ENCODE measurements at regions not wholly inside any gene's neighbourhood (a gene's known extent, or its start where the extent isn't known, plus 50 kb on each side); places are given as distances from the start of the nearest gene placed in this dataset.

- Histone ChIP-seq H3K4me2 (no peak overlapping the region), H3K4me3 (no peak overlapping the region), H3K4me1 (no peaks in the 10 kb centered on the region), H3K9me3 (peaks cover 49% of the 10 kb centered on the region), H3K27ac (no peak overlapping the region)
- TF ChIP-seq MAZ (IDR thresholded peaks at IDR 0.05; ENCODE audit: borderline replicate concordance, low read depth, low read length) (no peak), CBX8 (IDR thresholded peaks at IDR 0.05) (no peak), HES2 (IDR thresholded peaks at IDR 0.05) (no peak), JUN (IDR thresholded peaks at IDR 0.05) (no peak), CHD2 (IDR thresholded peaks at IDR 0.05; ENCODE audit: low read length, partially characterized antibody) (no peak), HOXB13 (CRISPR knock-in tag; IDR thresholded peaks at IDR 0.05; ENCODE audit: low read depth) (no peak), POLR2A (IDR thresholded peaks at IDR 0.05; ENCODE audit: low read length) (no peak), NFE2L2 (conservative IDR thresholded peaks at IDR 0.05; ENCODE audit: low read length) (no peak), HEYL (CRISPR knock-in tag; IDR thresholded peaks at IDR 0.05) (no peak), USF2 (IDR thresholded peaks at IDR 0.05) (no peak)
- ATAC-seq (no peak), FAIRE-seq (no peak), DNase-seq (ENCODE audit: low read depth in 1 of 2, low spot score in 1 of 2) (no peak)
- WGBS (ENCODE audit: missing lambda C conversion rate), result 30% methylated on average over 6 of the region's 6 CpGs
- CTCF ChIA-PET, result no interaction called here
- POLR2A ChIA-PET, result no interaction called here
Observed at GRCh38 chr19:53696951-53697350, 65.2 kb downstream of the DPRX start.

DNA sequence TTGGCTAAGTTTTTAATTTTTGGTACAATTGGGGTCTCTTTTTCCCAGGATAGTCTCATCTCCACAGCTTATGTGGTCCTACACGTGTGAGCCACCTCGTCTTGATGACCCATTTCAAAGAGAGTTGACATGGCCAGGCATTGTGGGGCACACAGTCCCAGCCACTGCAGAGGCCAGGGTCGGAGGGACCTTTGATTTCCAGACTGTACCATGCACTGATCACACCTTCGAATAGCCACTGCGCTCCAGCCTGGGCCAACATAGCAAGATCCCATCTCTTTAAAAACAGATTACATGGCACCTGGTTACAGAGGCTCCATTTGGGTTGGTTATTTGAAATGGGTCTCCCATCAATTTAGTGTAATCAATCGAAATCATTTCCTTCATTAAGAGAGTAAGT lies 71.6 kb downstream of the DPRX start:
- ChIA-PET POLR2A (no interaction called here), CTCF (no interaction called here)
- TF ChIP-seq PHF8 (IDR thresholded peaks at IDR 0.05; ENCODE audit: borderline replicate concordance, low read depth), result no peak
- no peak for TF ChIP-seq RFX5 (IDR thresholded peaks at IDR 0.05)
- TF ChIP-seq EHF (CRISPR knock-in tag; IDR thresholded peaks at IDR 0.05), result no peak
- no peak for TF ChIP-seq HOXA7 (CRISPR knock-in tag; IDR thresholded peaks at IDR 0.05)
- TF ChIP-seq HMGXB4 (CRISPR knock-in tag; IDR thresholded peaks at IDR 0.05; ENCODE audit: borderline replicate concordance), result no peak
- no peak for TF ChIP-seq NPAS2 (CRISPR knock-in tag; IDR thresholded peaks at IDR 0.05; ENCODE audit: borderline replicate concordance)
- no peak for TF ChIP-seq TFCP2L1 (CRISPR knock-in tag; IDR thresholded peaks at IDR 0.05)
- no peak for TF ChIP-seq EHMT2 (IDR thresholded peaks at IDR 0.05; ENCODE audit: low read depth)
- no peak overlapping the region for H3K4me3 ChIP-seq
- DNase-seq (ENCODE audit: low read depth in 1 of 2, low spot score in 1 of 2) (no peak), ATAC-seq (no peak), FAIRE-seq (no peak)
- WGBS (ENCODE audit: missing lambda C conversion rate), result 15% methylated on average over 6 of the region's 6 CpGs
- no peaks in the 10 kb centered on the region for H3K4me1 ChIP-seq
- H3K4me2 ChIP-seq, result no peak overlapping the region
- peaks cover 25% of the 10 kb centered on the region for H3K9me3 ChIP-seq
- H3K27ac ChIP-seq, result no peak overlapping the region

- ChIA-PET POLR2A (no interaction called here), CTCF (no interaction called here)
- no peak for FAIRE-seq
- Histone ChIP-seq H3K27ac (no peak overlapping the region), H3K4me3 (no peak overlapping the region), H3K9me3 (peaks cover 25% of the 10 kb centered on the region), H3K4me1 (no peaks in the 10 kb centered on the region), H3K4me2 (no peak overlapping the region)
- DNase-seq (ENCODE audit: low read depth in 1 of 2, low spot score in 1 of 2), result no peak
- WGBS (ENCODE audit: missing lambda C conversion rate), result 19% methylated on average over 8 of the region's 8 CpGs
- ATAC-seq, result no peak
- no peak for TF ChIP-seq MYC (IDR thresholded peaks at IDR 0.05; ENCODE audit: borderline replicate concordance, low read length)
- TF ChIP-seq HOXB13 (CRISPR knock-in tag; IDR thresholded peaks at IDR 0.05; ENCODE audit: low read depth), result no peak
- TF ChIP-seq, protein P1, sequence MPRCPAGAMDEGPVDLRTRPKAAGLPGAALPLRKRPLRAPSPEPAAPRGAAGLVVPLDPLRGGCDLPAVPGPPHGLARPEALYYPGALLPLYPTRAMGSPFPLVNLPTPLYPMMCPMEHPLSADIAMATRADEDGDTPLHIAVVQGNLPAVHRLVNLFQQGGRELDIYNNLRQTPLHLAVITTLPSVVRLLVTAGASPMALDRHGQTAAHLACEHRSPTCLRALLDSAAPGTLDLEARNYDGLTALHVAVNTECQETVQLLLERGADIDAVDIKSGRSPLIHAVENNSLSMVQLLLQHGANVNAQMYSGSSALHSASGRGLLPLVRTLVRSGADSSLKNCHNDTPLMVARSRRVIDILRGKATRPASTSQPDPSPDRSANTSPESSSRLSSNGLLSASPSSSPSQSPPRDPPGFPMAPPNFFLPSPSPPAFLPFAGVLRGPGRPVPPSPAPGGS (IDR thresholded peaks at IDR 0.05), result no peak
- TF ChIP-seq CBX2 (IDR thresholded peaks at IDR 0.05; ENCODE audit: borderline replicate concordance, low read depth), result no peak
- no peak for TF ChIP-seq FOXS1 (CRISPR knock-in tag; IDR thresholded peaks at IDR 0.05)
- TF ChIP-seq, protein P2, sequence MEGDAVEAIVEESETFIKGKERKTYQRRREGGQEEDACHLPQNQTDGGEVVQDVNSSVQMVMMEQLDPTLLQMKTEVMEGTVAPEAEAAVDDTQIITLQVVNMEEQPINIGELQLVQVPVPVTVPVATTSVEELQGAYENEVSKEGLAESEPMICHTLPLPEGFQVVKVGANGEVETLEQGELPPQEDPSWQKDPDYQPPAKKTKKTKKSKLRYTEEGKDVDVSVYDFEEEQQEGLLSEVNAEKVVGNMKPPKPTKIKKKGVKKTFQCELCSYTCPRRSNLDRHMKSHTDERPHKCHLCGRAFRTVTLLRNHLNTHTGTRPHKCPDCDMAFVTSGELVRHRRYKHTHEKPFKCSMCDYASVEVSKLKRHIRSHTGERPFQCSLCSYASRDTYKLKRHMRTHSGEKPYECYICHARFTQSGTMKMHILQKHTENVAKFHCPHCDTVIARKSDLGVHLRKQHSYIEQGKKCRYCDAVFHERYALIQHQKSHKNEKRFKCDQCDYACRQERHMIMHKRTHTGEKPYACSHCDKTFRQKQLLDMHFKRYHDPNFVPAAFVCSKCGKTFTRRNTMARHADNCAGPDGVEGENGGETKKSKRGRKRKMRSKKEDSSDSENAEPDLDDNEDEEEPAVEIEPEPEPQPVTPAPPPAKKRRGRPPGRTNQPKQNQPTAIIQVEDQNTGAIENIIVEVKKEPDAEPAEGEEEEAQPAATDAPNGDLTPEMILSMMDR (IDR thresholded peaks at IDR 0.05), result no peak
- TF ChIP-seq KDM5A (IDR thresholded peaks at IDR 0.05), result no peak
- TF ChIP-seq RARB (CRISPR knock-in tag; IDR thresholded peaks at IDR 0.05), result no peak
- no peak for TF ChIP-seq ELK1 (IDR thresholded peaks at IDR 0.05; ENCODE audit: low read depth, low read length)
- TF ChIP-seq RNF2 (IDR thresholded peaks at IDR 0.05; ENCODE audit: borderline replicate concordance, low read depth), result no peak
- no peak for TF ChIP-seq POLR2AphosphoS2 (conservative IDR thresholded peaks at IDR 0.05; ENCODE audit: low read length)
- TF ChIP-seq NFE2L2 (conservative IDR thresholded peaks at IDR 0.05; ENCODE audit: low read length), result no peak
- TF ChIP-seq HDAC2 (IDR thresholded peaks at IDR 0.05), result no peak
- no peak for TF ChIP-seq ZFP36 (IDR thresholded peaks at IDR 0.05; ENCODE audit: borderline replicate concordance, partially characterized antibody)
- no peak for TF ChIP-seq HOXA7 (CRISPR knock-in tag; IDR thresholded peaks at IDR 0.05)
- TF ChIP-seq KDM1A (IDR thresholded peaks at IDR 0.05; ENCODE audit: low read depth), result no peak
Observed at GRCh38 chr19:53704011-53704410, 72.2 kb downstream of the DPRX start.

All from A549 (cell line).